Tibial nerve (tissue), 4 donors: ENCODE measurements at regions not wholly inside any gene's neighbourhood (a gene's known extent, or its start where the extent isn't known, plus 50 kb on each side); places are given as distances from the start of the nearest gene placed in this dataset.

ENCODE experiments used
- EP300 ChIP-seq, 2 donors: sonication (generic); formaldehyde crosslinking; IDR thresholded peaks; one replicate each; pipeline ENCODE4 v1.6.1; 2017; ENCODE audit warnings: antibody characterized with exemption in 2 of 2, mild to moderate bottlenecking in 1 of 2
- POLR2A ChIP-seq, 2 donors: fragments of 450-650 bp; IDR thresholded peaks; one replicate each; pipeline ENCODE4 v1.6.1; 2017; ENCODE audit warnings: antibody characterized with exemption in 2 of 2, mild to moderate bottlenecking in 2 of 2, moderate library complexity in 2 of 2
- TF ChIP-seq, protein P1 (sequence below), 5 experiments: fragments of 200-600 bp in 3 of 5; fragments of 450-650 bp in 2 of 5; sonication (generic) in 3 of 5; IDR thresholded peaks; one replicate each; pipeline ENCODE4 v1.5.1; 2016 to 2019; ENCODE audit warnings: antibody characterized with exemption in 5 of 5, mild to moderate bottlenecking in 3 of 5, moderate library complexity in 2 of 5

- TF ChIP-seq POLR2A (IDR thresholded peaks at IDR 0.05) (no peak), EP300 (IDR thresholded peaks at IDR 0.05) (no peak)
- TF ChIP-seq, protein P1, sequence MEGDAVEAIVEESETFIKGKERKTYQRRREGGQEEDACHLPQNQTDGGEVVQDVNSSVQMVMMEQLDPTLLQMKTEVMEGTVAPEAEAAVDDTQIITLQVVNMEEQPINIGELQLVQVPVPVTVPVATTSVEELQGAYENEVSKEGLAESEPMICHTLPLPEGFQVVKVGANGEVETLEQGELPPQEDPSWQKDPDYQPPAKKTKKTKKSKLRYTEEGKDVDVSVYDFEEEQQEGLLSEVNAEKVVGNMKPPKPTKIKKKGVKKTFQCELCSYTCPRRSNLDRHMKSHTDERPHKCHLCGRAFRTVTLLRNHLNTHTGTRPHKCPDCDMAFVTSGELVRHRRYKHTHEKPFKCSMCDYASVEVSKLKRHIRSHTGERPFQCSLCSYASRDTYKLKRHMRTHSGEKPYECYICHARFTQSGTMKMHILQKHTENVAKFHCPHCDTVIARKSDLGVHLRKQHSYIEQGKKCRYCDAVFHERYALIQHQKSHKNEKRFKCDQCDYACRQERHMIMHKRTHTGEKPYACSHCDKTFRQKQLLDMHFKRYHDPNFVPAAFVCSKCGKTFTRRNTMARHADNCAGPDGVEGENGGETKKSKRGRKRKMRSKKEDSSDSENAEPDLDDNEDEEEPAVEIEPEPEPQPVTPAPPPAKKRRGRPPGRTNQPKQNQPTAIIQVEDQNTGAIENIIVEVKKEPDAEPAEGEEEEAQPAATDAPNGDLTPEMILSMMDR (IDR thresholded peaks at IDR 0.05): no peak
These were observed 554.4 kb downstream of the FBXO15 start for GRCh38 chr18:73593207-73593606.
